Esophagus muscularis mucosa (tissue), 4 donors: ENCODE measurements at regions not wholly inside any gene's neighbourhood (a gene's known extent, or its start where the extent isn't known, plus 50 kb on each side); places are given as distances from the start of the nearest gene placed in this dataset.

Experiments used
- CTCF ChIP-seq, 3 experiments: fragments of 200-600 bp in 2 of 3; fragments of 450-650 bp in 1 of 3; sonication (generic) in 2 of 3; IDR thresholded peaks; one replicate each; pipeline ENCODE4 v1.5.1; 2017 to 2019; ENCODE audit warnings: antibody characterized with exemption in 3 of 3, mild to moderate bottlenecking in 2 of 3, moderate library complexity in 1 of 3
- EP300 ChIP-seq: sonication (generic); formaldehyde crosslinking; IDR thresholded peaks from one replicate; pipeline ENCODE4 v1.6.1; 2017; ENCODE audit warnings: antibody characterized with exemption
- POLR2AphosphoS5 ChIP-seq, 2 donors: sonication (generic); formaldehyde crosslinking; IDR thresholded peaks; one replicate each; pipeline ENCODE4 v1.6.1; 2017; ENCODE audit warnings: antibody characterized with exemption in 2 of 2

GRCh38 chr1:2879591-2879990, 78.1 kb upstream of the TTC34 start:
- no peak for TF ChIP-seq POLR2AphosphoS5 (IDR thresholded peaks at IDR 0.05)
- no peak for TF ChIP-seq CTCF (IDR thresholded peaks at IDR 0.05)
- TF ChIP-seq EP300: no peak
